ENCODE measurements at regions not wholly inside any gene's neighbourhood (a gene's known extent, or its start where the extent isn't known, plus 50 kb on each side); places are given as distances from the start of the nearest gene placed in this dataset.

DNA sequence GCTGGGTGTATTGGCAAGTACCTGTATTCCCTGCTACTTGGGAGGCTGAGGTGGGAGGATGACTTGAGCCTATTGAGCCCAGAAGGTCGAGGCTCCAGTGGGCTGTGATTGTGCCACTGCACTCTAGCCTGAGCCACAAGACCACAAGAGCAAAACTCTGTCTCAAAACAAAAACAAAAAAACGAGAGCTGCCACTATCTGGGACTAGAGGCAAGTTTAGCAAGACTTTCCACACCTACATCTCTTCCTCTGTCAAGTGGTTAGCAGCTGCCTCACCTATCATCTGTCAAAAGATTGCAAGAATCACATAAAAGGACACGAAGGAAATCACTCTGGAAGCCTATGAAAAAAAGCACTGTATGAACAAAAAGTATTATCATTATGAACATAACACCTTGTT lies 55.2 kb upstream of the RIOK3 start:
- H4K20me1 ChIP-seq (replicated peaks; ENCODE audit: control insufficient read depth, insufficient read depth, low read length): no peaks in the 10 kb centered on the region
- intact Hi-C loops (cut with micrococcal nuclease) (no loop called here), in situ Hi-C loops (cut with MboI) (no loop called here)
- FAIRE-seq: no peak
- no peaks in the 10 kb centered on the region for H3K27me3 ChIP-seq (ENCODE audit: control insufficient read depth in 2 of 2, insufficient read depth in 2 of 2, low read length in 2 of 2)
- CTCF ChIA-PET (ENCODE audit: low intra/inter-chr PET ratio): no interaction called here
- no peaks in the 10 kb centered on the region for H3K9me3 ChIP-seq (replicated peaks; ENCODE audit: control insufficient read depth, insufficient read depth, low read depth, low read length)
- 12% methylated on average over 3 of the region's 3 CpGs for WGBS (ENCODE audit: insufficient coverage, low coverage, missing lambda C conversion rate)
- H3K9me1 ChIP-seq (ENCODE audit: control insufficient read depth, insufficient read depth, low read length): no peaks in the 10 kb centered on the region
- no peaks in the 10 kb centered on the region for H3K4me1 ChIP-seq (replicated peaks in 1 of 2; ENCODE audit: control insufficient read depth in 2 of 2, insufficient read depth in 2 of 2, low read length in 2 of 2)
- BruUV-seq (replicated peaks): no TSS peak
- POLR2A ChIA-PET: interaction anchor here (0.6 to 2.2 kb wide), 4 partner anchors 14 to 339 kb away, joined by 3 to 6 read pairs (median 4); no protein-coding TSS in a partner anchor
- no peak for ATAC-seq
- peaks cover 2% of the 10 kb centered on the region; the same call in 1 of the 3 replicates for H3K36me3 ChIP-seq (ENCODE audit: control insufficient read depth, insufficient read depth, low read length)
- no peak for DNase-seq (ENCODE audit: extremely low read depth in 1 of 4, low spot score in 3 of 4)
- no peaks in the 10 kb centered on the region for H3K79me2 ChIP-seq (ENCODE audit: control insufficient read depth, insufficient read depth, low read length)
- H3K9ac ChIP-seq (ENCODE audit: insufficient read depth in 1 of 2, low read depth in 2 of 2, low read length in 2 of 2): no peak overlapping the region
- no peak overlapping the region for H3K4me2 ChIP-seq (ENCODE audit: insufficient read depth, low read length)
- H3K4me3 ChIP-seq: no peak overlapping the region
- H2AFZ ChIP-seq (ENCODE audit: low read depth, low read length): no peak overlapping the region
- no peak overlapping the region for H3K27ac ChIP-seq (ENCODE audit: extremely low read depth, low read depth, low read length)
- TF ChIP-seq, protein P1, sequence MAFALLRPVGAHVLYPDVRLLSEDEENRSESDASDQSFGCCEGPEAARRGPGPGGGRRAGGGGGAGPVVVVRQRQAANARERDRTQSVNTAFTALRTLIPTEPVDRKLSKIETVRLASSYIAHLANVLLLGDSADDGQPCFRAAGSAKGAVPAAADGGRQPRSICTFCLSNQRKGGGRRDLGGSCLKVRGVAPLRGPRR (CRISPR knock-in tag; IDR thresholded peaks at IDR 0.05): no peak
- TF ChIP-seq, protein P2, sequence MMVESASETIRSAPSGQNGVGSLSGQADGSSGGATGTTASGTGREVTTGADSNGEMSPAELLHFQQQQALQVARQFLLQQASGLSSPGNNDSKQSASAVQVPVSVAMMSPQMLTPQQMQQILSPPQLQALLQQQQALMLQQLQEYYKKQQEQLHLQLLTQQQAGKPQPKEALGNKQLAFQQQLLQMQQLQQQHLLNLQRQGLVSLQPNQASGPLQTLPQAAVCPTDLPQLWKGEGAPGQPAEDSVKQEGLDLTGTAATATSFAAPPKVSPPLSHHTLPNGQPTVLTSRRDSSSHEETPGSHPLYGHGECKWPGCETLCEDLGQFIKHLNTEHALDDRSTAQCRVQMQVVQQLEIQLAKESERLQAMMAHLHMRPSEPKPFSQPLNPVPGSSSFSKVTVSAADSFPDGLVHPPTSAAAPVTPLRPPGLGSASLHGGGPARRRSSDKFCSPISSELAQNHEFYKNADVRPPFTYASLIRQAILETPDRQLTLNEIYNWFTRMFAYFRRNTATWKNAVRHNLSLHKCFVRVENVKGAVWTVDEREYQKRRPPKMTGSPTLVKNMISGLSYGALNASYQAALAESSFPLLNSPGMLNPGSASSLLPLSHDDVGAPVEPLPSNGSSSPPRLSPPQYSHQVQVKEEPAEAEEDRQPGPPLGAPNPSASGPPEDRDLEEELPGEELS (CRISPR knock-in tag; IDR thresholded peaks at IDR 0.05; ENCODE audit: borderline replicate concordance): no peak
- TF ChIP-seq ZNF699 (CRISPR knock-in tag; IDR thresholded peaks at IDR 0.05; ENCODE audit: insufficient replicate concordance) (no peak), ZNF695 (CRISPR knock-in tag; IDR thresholded peaks at IDR 0.05) (no peak), SAFB2 (IDR thresholded peaks at IDR 0.05; ENCODE audit: borderline replicate concordance, low read depth, low read length, severe bottlenecking) (no peak), MCM7 (IDR thresholded peaks at IDR 0.05) (no peak), CHD4 (IDR thresholded peaks at IDR 0.05; ENCODE audit: insufficient read depth, insufficient replicate concordance, low read depth, low read length, poor library complexity, severe bottlenecking) (no peak), ZNF76 (CRISPR knock-in tag; IDR thresholded peaks at IDR 0.05; ENCODE audit: borderline replicate concordance) (no peak), PHF21A (IDR thresholded peaks at IDR 0.05; ENCODE audit: borderline replicate concordance, low read depth) (no peak), ZNF324 (CRISPR knock-in tag; IDR thresholded peaks at IDR 0.05) (no peak)
- TF ChIP-seq, protein P3, sequence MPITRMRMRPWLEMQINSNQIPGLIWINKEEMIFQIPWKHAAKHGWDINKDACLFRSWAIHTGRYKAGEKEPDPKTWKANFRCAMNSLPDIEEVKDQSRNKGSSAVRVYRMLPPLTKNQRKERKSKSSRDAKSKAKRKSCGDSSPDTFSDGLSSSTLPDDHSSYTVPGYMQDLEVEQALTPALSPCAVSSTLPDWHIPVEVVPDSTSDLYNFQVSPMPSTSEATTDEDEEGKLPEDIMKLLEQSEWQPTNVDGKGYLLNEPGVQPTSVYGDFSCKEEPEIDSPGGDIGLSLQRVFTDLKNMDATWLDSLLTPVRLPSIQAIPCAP (CRISPR knock-in tag; IDR thresholded peaks at IDR 0.05; ENCODE audit: borderline replicate concordance): no peak
- TF ChIP-seq, protein P4, sequence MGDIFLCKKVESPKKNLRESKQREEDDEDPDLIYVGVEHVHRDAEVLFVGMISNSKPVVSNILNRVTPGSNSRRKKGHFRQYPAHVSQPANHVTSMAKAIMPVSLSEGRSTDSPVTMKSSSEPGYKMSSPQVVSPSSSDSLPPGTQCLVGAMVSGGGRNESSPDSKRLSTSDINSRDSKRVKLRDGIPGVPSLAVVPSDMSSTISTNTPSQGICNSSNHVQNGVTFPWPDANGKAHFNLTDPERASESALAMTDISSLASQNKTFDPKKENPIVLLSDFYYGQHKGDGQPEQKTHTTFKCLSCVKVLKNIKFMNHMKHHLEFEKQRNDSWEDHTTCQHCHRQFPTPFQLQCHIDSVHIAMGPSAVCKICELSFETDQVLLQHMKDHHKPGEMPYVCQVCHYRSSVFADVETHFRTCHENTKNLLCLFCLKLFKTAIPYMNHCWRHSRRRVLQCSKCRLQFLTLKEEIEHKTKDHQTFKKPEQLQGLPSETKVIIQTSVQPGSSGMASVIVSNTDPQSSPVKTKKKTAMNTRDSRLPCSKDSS (IDR thresholded peaks at IDR 0.05; ENCODE audit: low read depth, partially characterized antibody): no peak
- TF ChIP-seq, protein P5, sequence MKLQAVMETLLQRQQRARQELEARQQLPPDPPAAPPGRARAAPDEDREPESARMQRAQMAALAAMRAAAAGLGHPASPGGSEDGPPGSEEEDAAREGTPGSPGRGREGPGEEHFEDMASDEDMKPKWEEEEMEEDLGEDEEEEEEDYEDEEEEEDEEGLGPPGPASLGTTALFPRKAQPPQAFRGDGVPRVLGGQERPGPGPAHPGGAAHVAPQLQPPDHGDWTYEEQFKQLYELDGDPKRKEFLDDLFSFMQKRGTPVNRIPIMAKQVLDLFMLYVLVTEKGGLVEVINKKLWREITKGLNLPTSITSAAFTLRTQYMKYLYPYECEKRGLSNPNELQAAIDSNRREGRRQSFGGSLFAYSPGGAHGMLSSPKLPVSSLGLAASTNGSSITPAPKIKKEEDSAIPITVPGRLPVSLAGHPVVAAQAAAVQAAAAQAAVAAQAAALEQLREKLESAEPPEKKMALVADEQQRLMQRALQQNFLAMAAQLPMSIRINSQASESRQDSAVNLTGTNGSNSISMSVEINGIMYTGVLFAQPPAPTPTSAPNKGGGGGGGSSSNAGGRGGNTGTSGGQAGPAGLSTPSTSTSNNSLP (IDR thresholded peaks at IDR 0.05; ENCODE audit: borderline replicate concordance, low read depth, low read length): no peak

Measured in K562 (cell line).